Esophagus muscularis mucosa (tissue), 3 donors: ENCODE measurements at regions not wholly inside any gene's neighbourhood (a gene's known extent, or its start where the extent isn't known, plus 50 kb on each side); places are given as distances from the start of the nearest gene placed in this dataset.

ENCODE experiments used
- POLR2A ChIP-seq: fragments of 450-650 bp; IDR thresholded peaks from one replicate; pipeline ENCODE4 v1.6.1; 2017; ENCODE audit warnings: antibody characterized with exemption, moderate library complexity, mild to moderate bottlenecking, low read depth
- TF ChIP-seq, protein P1 (sequence below), 3 experiments: fragments of 200-600 bp in 2 of 3; fragments of 450-650 bp in 1 of 3; sonication (generic) in 2 of 3; IDR thresholded peaks; one replicate each; pipeline ENCODE4 v1.5.1; 2017 to 2019; ENCODE audit warnings: antibody characterized with exemption in 3 of 3, mild to moderate bottlenecking in 2 of 3, moderate library complexity in 1 of 3

DNA sequence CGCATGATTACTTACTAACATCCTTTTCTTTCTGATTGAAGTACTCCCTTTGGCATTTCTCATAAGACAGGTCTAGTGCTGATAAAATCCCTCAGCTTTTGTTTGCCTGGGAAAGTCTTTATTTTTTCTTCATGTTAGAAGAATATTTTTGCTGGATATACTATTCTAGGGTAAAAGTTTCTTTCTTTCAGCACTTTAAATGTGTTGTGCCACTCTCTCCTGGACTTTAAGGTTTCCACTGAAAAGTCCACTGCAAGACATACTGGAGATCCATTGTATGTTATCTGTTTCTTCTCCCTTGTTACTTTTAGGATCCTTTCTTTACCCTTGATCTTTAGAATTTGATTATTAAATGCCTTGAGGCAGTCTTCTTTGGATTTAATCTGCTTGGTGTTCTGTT lies 796.7 kb downstream of the UQCRFS1 start:
- TF ChIP-seq, protein P1, sequence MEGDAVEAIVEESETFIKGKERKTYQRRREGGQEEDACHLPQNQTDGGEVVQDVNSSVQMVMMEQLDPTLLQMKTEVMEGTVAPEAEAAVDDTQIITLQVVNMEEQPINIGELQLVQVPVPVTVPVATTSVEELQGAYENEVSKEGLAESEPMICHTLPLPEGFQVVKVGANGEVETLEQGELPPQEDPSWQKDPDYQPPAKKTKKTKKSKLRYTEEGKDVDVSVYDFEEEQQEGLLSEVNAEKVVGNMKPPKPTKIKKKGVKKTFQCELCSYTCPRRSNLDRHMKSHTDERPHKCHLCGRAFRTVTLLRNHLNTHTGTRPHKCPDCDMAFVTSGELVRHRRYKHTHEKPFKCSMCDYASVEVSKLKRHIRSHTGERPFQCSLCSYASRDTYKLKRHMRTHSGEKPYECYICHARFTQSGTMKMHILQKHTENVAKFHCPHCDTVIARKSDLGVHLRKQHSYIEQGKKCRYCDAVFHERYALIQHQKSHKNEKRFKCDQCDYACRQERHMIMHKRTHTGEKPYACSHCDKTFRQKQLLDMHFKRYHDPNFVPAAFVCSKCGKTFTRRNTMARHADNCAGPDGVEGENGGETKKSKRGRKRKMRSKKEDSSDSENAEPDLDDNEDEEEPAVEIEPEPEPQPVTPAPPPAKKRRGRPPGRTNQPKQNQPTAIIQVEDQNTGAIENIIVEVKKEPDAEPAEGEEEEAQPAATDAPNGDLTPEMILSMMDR (IDR thresholded peaks at IDR 0.05), result no peak
- TF ChIP-seq POLR2A, result no peak
